ENCODE measurements at regions not wholly inside any gene's neighbourhood (a gene's known extent, or its start where the extent isn't known, plus 50 kb on each side); places are given as distances from the start of the nearest gene placed in this dataset.
"Not testable (repeated sequence)": the region's sequence is repeated elsewhere in the genome, so short reads cannot be mapped to it uniquely, and the experiment has no call there.

GRCh38 chr1:5611431-5611830 lies 380.8 kb downstream of the NPHP4 start:
- TF ChIP-seq EP300 (IDR thresholded peaks at IDR 0.05) = no peak
- no peak for TF ChIP-seq POLR2A (IDR thresholded peaks at IDR 0.05)
- TF ChIP-seq, protein P1, sequence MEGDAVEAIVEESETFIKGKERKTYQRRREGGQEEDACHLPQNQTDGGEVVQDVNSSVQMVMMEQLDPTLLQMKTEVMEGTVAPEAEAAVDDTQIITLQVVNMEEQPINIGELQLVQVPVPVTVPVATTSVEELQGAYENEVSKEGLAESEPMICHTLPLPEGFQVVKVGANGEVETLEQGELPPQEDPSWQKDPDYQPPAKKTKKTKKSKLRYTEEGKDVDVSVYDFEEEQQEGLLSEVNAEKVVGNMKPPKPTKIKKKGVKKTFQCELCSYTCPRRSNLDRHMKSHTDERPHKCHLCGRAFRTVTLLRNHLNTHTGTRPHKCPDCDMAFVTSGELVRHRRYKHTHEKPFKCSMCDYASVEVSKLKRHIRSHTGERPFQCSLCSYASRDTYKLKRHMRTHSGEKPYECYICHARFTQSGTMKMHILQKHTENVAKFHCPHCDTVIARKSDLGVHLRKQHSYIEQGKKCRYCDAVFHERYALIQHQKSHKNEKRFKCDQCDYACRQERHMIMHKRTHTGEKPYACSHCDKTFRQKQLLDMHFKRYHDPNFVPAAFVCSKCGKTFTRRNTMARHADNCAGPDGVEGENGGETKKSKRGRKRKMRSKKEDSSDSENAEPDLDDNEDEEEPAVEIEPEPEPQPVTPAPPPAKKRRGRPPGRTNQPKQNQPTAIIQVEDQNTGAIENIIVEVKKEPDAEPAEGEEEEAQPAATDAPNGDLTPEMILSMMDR (IDR thresholded peaks at IDR 0.05) = no peak
- no peak for TF ChIP-seq POLR2AphosphoS5 (IDR thresholded peaks at IDR 0.05)
- H3K4me3 ChIP-seq = no peak overlapping the region
- 84 to 95% (median 92%) methylated on average over 2 of the region's 2 CpGs for whole genome bisulfite sequencing, 5 donors
- intact Hi-C loops (cut with DNase I; ENCODE audit: low total_unique reads) = no loop called here
- no peak for DNase-seq
- no peak overlapping the region for H3K27ac ChIP-seq
- H3K36me3 ChIP-seq = no peaks in the 10 kb centered on the region
- peaks cover 0 to 27% (median 0%) of the 10 kb centered on the region in 3 donors for H3K27me3 ChIP-seq
- H3K4me1 ChIP-seq = no peaks in the 10 kb centered on the region
- peaks cover 0 to 19% (median 6%) of the 10 kb centered on the region in 4 donors for H3K9me3 ChIP-seq

- 84 to 90% (median 88%) methylated on average over 1 of the region's 1 CpG for WGBS, 5 donors
- no peaks in the 10 kb centered on the region for H3K4me1 ChIP-seq
- H3K27me3 ChIP-seq = peaks cover 0 to 25% (median 0%) of the 10 kb centered on the region in 3 donors
- H3K4me3 ChIP-seq = no peak overlapping the region
- TF ChIP-seq EP300 (IDR thresholded peaks at IDR 0.05) (no peak), POLR2A (IDR thresholded peaks at IDR 0.05) (no peak), POLR2AphosphoS5 (IDR thresholded peaks at IDR 0.05) (no peak)
- TF ChIP-seq, protein P1 (IDR thresholded peaks at IDR 0.05) = no peak
- H3K36me3 ChIP-seq = no peaks in the 10 kb centered on the region
- intact Hi-C loops (cut with DNase I; ENCODE audit: low total_unique reads) = no loop called here
- H3K27ac ChIP-seq = no peak overlapping the region
- peaks cover 0 to 19% (median 6%) of the 10 kb centered on the region in 4 donors for H3K9me3 ChIP-seq
- DNase-seq = no peak
Observed at GRCh38 chr1:5610432-5610831, 381.8 kb downstream of the NPHP4 start.

GRCh38 chr1:5603353-5604104 lies 388.7 kb downstream of the NPHP4 start:
- Histone ChIP-seq H3K4me3 (no peak overlapping the region), H3K4me1 (peaks cover 0 to 6% (median 4%) of the 10 kb centered on the region in 4 donors), H3K9me3 (no peaks in the 10 kb centered on the region), H3K27me3 (peaks cover 0 to 8% (median 0%) of the 10 kb centered on the region in 3 donors), H3K27ac (no peak overlapping the region), H3K36me3 (no peaks in the 10 kb centered on the region)
- no peak for DNase-seq
- intact Hi-C loops (cut with DNase I; ENCODE audit: low total_unique reads) = no loop called here
- WGBS, 5 donors = 74 to 83% (median 82%) methylated on average over 3 of the region's 3 CpGs
- TF ChIP-seq EP300 (IDR thresholded peaks at IDR 0.05) = no peak
- no peak for TF ChIP-seq POLR2AphosphoS5 (IDR thresholded peaks at IDR 0.05)
- TF ChIP-seq, protein P1 (IDR thresholded peaks at IDR 0.05) = no peak
- no peak for TF ChIP-seq POLR2A (IDR thresholded peaks at IDR 0.05)

DNA sequence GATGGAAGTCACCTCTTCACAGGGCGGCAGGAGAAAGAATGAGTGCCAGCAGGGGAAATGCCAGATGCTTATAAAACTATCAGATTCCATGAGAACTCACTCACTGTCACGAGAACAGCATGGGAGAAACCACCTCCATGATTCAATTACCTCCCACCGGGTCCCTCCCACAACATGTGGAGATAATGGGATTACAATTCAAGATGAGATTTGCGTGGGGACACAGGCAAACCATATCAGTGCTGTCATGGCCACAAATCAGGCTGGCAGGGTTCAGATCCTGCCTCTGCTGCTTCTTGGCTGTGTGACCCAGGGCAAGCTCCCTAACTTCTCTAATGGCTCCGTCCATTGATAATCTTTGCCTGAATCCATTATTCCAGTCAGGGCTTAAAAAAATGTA lies 389.5 kb downstream of the NPHP4 start:
- intact Hi-C loops (cut with DNase I; ENCODE audit: low total_unique reads) = not testable (repeated sequence)
- WGBS, 5 donors = 45 to 60% (median 52%) methylated on average over 4 to 5 of the region's 5 CpGs
- DNase-seq = peak in 1 of 2 donors; percentile 5

GRCh38 chr1:5601516-5601915 lies 390.7 kb downstream of the NPHP4 start:
- no peaks in the 10 kb centered on the region for H3K9me3 ChIP-seq
- no peak overlapping the region for H3K27ac ChIP-seq
- peaks cover 0 to 8% (median 0%) of the 10 kb centered on the region in 3 donors for H3K27me3 ChIP-seq
- no peak for TF ChIP-seq EP300 (IDR thresholded peaks at IDR 0.05)
- TF ChIP-seq POLR2AphosphoS5 (IDR thresholded peaks at IDR 0.05) = no peak
- TF ChIP-seq, protein P1 (IDR thresholded peaks at IDR 0.05) = no peak
- no peak for TF ChIP-seq POLR2A (IDR thresholded peaks at IDR 0.05)
- peak in 1 of 2 donors; percentile 14 for DNase-seq
- H3K4me1 ChIP-seq = peaks cover 0 to 23% (median 17%) of the 10 kb centered on the region in 4 donors
- H3K36me3 ChIP-seq = no peaks in the 10 kb centered on the region
- H3K4me3 ChIP-seq = no peak overlapping the region
- 73 to 82% (median 78%) methylated on average over 21 of the region's 21 CpGs for WGBS, 5 donors
- intact Hi-C loops (cut with DNase I; ENCODE audit: low total_unique reads) = no loop called here

More for the DNA sequence above, 389.5 kb downstream of the NPHP4 start:
- not testable (repeated sequence) for H3K27ac ChIP-seq, H3K4me3 ChIP-seq, H3K36me3 ChIP-seq, H3K9me3 ChIP-seq, H3K27me3 ChIP-seq
- peaks cover 0 to 12% (median 11%) of the 10 kb centered on the region in 4 donors for H3K4me1 ChIP-seq
